IMR-90 (cell line): ENCODE measurements at regions not wholly inside any gene's neighbourhood (a gene's known extent, or its start where the extent isn't known, plus 50 kb on each side); places are given as distances from the start of the nearest gene placed in this dataset.

Experiments used
- ATAC-seq: fragments of 200-7000 bp; cut with Tn5 transposase; 2 replicates; pipeline ENCODE4 v1.9.1; 2020; ENCODE audit warnings: low read depth, mild to moderate bottlenecking, moderate library complexity
- BruUV-seq: library from RNA; stranded (reverse); fragments of 400-500 nt; replicated peaks from 2 replicates; lab custom pipeline; 2021; lab: Mats Ljungman, UMichigan
- CTCF ChIA-PET: fragments of 300-600 bp; formaldehyde crosslinking; extraction: SDS; loops from one replicate; lab custom pipeline; 2021; ENCODE audit warnings: antibody characterized with exemption; lab: Yijun Ruan, JAX
- POLR2A ChIA-PET: fragments of 300-600 bp; sonication (Branson Sonifier 250); formaldehyde crosslinking; loops from one replicate; lab custom pipeline; 2022; ENCODE audit warnings: antibody characterized with exemption; ENCODE audit not compliant: unreplicated experiment; lab: Charles Lee
- DNase-seq: peaks from one replicate; pipeline ENCODE4 v3.0.0; 2013
- H2AFZ ChIP-seq: replicated peaks from 2 replicates; pipeline ENCODE3; 2013; ENCODE audit warnings: low read length, mild to moderate bottlenecking; ENCODE audit not compliant: poor library complexity
- H2AK5ac ChIP-seq: 2 replicates; pipeline ENCODE4 v1.6.1; 2013; ENCODE audit warnings: low read depth, low read length, inconsistent platforms
- H2AK9ac ChIP-seq: replicated peaks from 2 replicates; pipeline ENCODE3; 2013; ENCODE audit warnings: mild to moderate bottlenecking, low read depth, low read length, moderate library complexity; ENCODE audit not compliant: poor library complexity
- H2BK120ac ChIP-seq: 2 replicates; pipeline ENCODE4 v1.6.1; 2013; ENCODE audit warnings: low read depth, low read length, inconsistent platforms
- H2BK15ac ChIP-seq: 3 replicates; pipeline ENCODE4 v1.6.1; 2013; ENCODE audit warnings: low read depth, low read length, inconsistent platforms
- H2BK20ac ChIP-seq: 2 replicates; pipeline ENCODE4 v1.6.1; 2013; ENCODE audit warnings: low read depth, mild to moderate bottlenecking, inconsistent platforms, low read length, moderate library complexity
- H2BK5ac ChIP-seq: 2 replicates; pipeline ENCODE4 v1.6.1; 2013; ENCODE audit warnings: mild to moderate bottlenecking, low read depth, low read length, inconsistent platforms; ENCODE audit not compliant: poor library complexity, severe bottlenecking
- H3K14ac ChIP-seq: replicated peaks from 2 replicates; pipeline ENCODE4 v1.6.1; 2013; ENCODE audit warnings: low read depth, low read length, inconsistent platforms
- H3K18ac ChIP-seq: 2 replicates; pipeline ENCODE4 v1.6.1; 2013; ENCODE audit warnings: low read depth, low read length, control low read depth
- H3K23ac ChIP-seq: 2 replicates; pipeline ENCODE4 v1.6.1; 2013; ENCODE audit warnings: low read depth, low read length, inconsistent platforms
- H3K27ac ChIP-seq: 2 replicates; pipeline ENCODE4 v1.5.1; 2013; ENCODE audit warnings: mild to moderate bottlenecking, control low read depth, low read length; ENCODE audit not compliant: insufficient read depth
- H3K27me3 ChIP-seq: 2 replicates; pipeline ENCODE4 v1.6.1; 2013; ENCODE audit warnings: low read length; ENCODE audit not compliant: control insufficient read depth, insufficient read depth
- H3K36me3 ChIP-seq: 2 replicates; pipeline ENCODE4 v1.6.1; 2013; ENCODE audit warnings: low read length, mixed read lengths; ENCODE audit not compliant: control insufficient read depth, insufficient read depth
- H3K4ac ChIP-seq: 2 replicates; pipeline ENCODE4 v1.6.1; 2013; ENCODE audit warnings: low read depth, low read length, inconsistent platforms
- H3K4me1 ChIP-seq: 2 replicates; pipeline ENCODE4 v1.6.1; 2013; ENCODE audit warnings: low read length, mixed read lengths; ENCODE audit not compliant: control insufficient read depth, insufficient read depth
- H3K4me2 ChIP-seq: 2 replicates; pipeline ENCODE4 v1.6.1; 2013; ENCODE audit warnings: low read depth, mild to moderate bottlenecking, control low read depth, low read length, moderate library complexity
- H3K4me3 ChIP-seq: 2 replicates; pipeline ENCODE4 v1.5.1; 2013; ENCODE audit warnings: low read depth, mild to moderate bottlenecking, control low read depth, low read length, moderate library complexity; ENCODE audit not compliant: insufficient read depth
- H3K56ac ChIP-seq: 2 replicates; pipeline ENCODE4 v1.6.1; 2013; ENCODE audit warnings: low read length, inconsistent platforms; ENCODE audit not compliant: insufficient read depth; ENCODE audit errors: extremely low read depth
- H3K79me1 ChIP-seq, 2 experiments: 2 replicates each; pipeline ENCODE4 v1.6.1; 2013; ENCODE audit warnings: low read length in 2 of 2, inconsistent platforms in 1 of 2, low read depth in 1 of 2
- H3K9ac ChIP-seq: 2 replicates; pipeline ENCODE4 v1.6.1; 2013; ENCODE audit warnings: low read depth, low read length, control low read depth
- H3K9me1 ChIP-seq: 2 replicates; pipeline ENCODE4 v1.6.1; 2013; ENCODE audit warnings: low read length, inconsistent platforms; ENCODE audit not compliant: insufficient read depth
- H3K9me3 ChIP-seq: 2 replicates; pipeline ENCODE4 v1.6.1; 2013; ENCODE audit warnings: low read length; ENCODE audit not compliant: control insufficient read depth, insufficient read depth
- H4K20me1 ChIP-seq: 2 replicates; pipeline ENCODE4 v1.6.1; 2013; ENCODE audit warnings: low read length, inconsistent platforms; ENCODE audit not compliant: insufficient read depth
- H4K5ac ChIP-seq: 2 replicates; pipeline ENCODE4 v1.6.1; 2013; ENCODE audit warnings: mild to moderate bottlenecking, low read depth, low read length, control low read depth
- H4K8ac ChIP-seq, 2 experiments: 2 replicates each; pipeline ENCODE4 v1.6.1; 2013; ENCODE audit warnings: low read depth in 2 of 2, low read length in 2 of 2, control low read depth in 1 of 2, inconsistent platforms in 1 of 2
- H4K91ac ChIP-seq: 2 replicates; pipeline ENCODE4 v1.6.1; 2013; ENCODE audit warnings: low read depth, low read length, inconsistent platforms; ENCODE audit not compliant: insufficient read depth
- BHLHE40 ChIP-seq: fragments of 150-350 bp; IDR thresholded peaks from 2 replicates; pipeline ENCODE4 v1.6.1; 2016; ENCODE audit warnings: mild to moderate bottlenecking, low read depth, low read length
- CEBPB ChIP-seq: IDR thresholded peaks from 2 replicates; pipeline ENCODE4 v1.6.1; 2012; ENCODE audit warnings: low read depth, low read length, improper control_type of control experiment
- CHD1 ChIP-seq: IDR thresholded peaks from 2 replicates; pipeline ENCODE4 v1.6.1; 2012; ENCODE audit warnings: low read depth, low read length, improper control_type of control experiment
- FOS ChIP-seq: fragments of 150-350 bp; IDR thresholded peaks from 2 replicates; pipeline ENCODE4 v1.6.1; 2016; ENCODE audit warnings: low read depth, low read length
- MAFK ChIP-seq: IDR thresholded peaks from 2 replicates; pipeline ENCODE4 v1.6.1; 2012; ENCODE audit warnings: low read depth, low read length, improper control_type of control experiment
- MAZ ChIP-seq: IDR thresholded peaks from 2 replicates; pipeline ENCODE4 v1.6.1; 2012; ENCODE audit warnings: low read depth, mild to moderate bottlenecking, low read length, improper control_type of control experiment, moderate library complexity, borderline replicate concordance
- MXI1 ChIP-seq: IDR thresholded peaks from 2 replicates; pipeline ENCODE4 v1.6.1; 2012; ENCODE audit warnings: low read depth, mild to moderate bottlenecking, low read length, moderate library complexity, borderline replicate concordance
- NFE2L2 ChIP-seq: fragments of 150-350 bp; IDR thresholded peaks from 2 replicates; pipeline ENCODE4 v1.6.1; 2016; ENCODE audit warnings: low read depth, mild to moderate bottlenecking, low read length
- POLR2A ChIP-seq: IDR thresholded peaks from 2 replicates; pipeline ENCODE4 v1.6.1; 2012; ENCODE audit warnings: mild to moderate bottlenecking, low read depth, low read length
- RAD21 ChIP-seq: IDR thresholded peaks from 2 replicates; pipeline ENCODE4 v1.6.1; 2012; ENCODE audit warnings: low read length, improper control_type of control experiment
- RCOR1 ChIP-seq: IDR thresholded peaks from 2 replicates; pipeline ENCODE4 v1.6.1; 2012; ENCODE audit warnings: mild to moderate bottlenecking, low read length, improper control_type of control experiment; ENCODE audit not compliant: insufficient replicate concordance
- RFX5 ChIP-seq: IDR thresholded peaks from 2 replicates; pipeline ENCODE4 v1.8.0; 2012; ENCODE audit warnings: low read depth, mild to moderate bottlenecking, low read length, moderate library complexity
- SMC3 ChIP-seq: fragments of 150-350 bp; IDR thresholded peaks from 2 replicates; pipeline ENCODE4 v1.6.1; 2016; ENCODE audit warnings: low read depth, mild to moderate bottlenecking, antibody characterized with exemption, low read length, moderate library complexity
- WGBS, 2 experiments: methylation state at CpG; one replicate each; pipeline versions ENCODE4 v1.1.5 to v1.1.7; 2013; ENCODE audit warnings: missing lambda C conversion rate in 2 of 2; ENCODE audit not compliant: insufficient read length in 1 of 2; ENCODE audit errors: extremely low coverage in 2 of 2; 5-methylcytosine and 5-hydroxymethylcytosine counted together
- dilution Hi-C: fragments of 300-500 bp; cut with HindIII; formaldehyde crosslinking; loops from one replicate; pipeline ENCODE4 v1.14.3; 2018; ENCODE audit warnings: low sequenced_read_pairs; ENCODE audit not compliant: unreplicated experiment
- in situ Hi-C: fragments of 300-500 bp; cut with MboI; formaldehyde crosslinking; loops from 3 replicates; pipeline ENCODE4 v1.14.3; 2019; ENCODE audit warnings: low sequenced_read_pairs, inconsistent platforms, mixed read lengths
- intact Hi-C: fragments of 100-400 bp; cut with micrococcal nuclease; formaldehyde crosslinking; loops from 2 replicates; pipeline ENCODE4 v1.10.0; 2022
- TF ChIP-seq, protein P1 (sequence below): fragments of 150-350 bp; IDR thresholded peaks from 2 replicates; pipeline ENCODE4 v1.6.1; 2017; ENCODE audit warnings: mild to moderate bottlenecking, antibody characterized with exemption, low read length, low read depth
- TF ChIP-seq, protein P2 (sequence below): conservative IDR thresholded peaks from 2 replicates; pipeline ENCODE4 v1.5.1; 2012; ENCODE audit warnings: mild to moderate bottlenecking, low read depth, low read length, improper control_type of control experiment
- TF ChIP-seq, protein P3 (sequence below): fragments of 150-350 bp; IDR thresholded peaks from 2 replicates; pipeline ENCODE4 v1.6.1; 2016; ENCODE audit warnings: low read depth, mild to moderate bottlenecking, low read length, moderate library complexity, borderline replicate concordance

DNA sequence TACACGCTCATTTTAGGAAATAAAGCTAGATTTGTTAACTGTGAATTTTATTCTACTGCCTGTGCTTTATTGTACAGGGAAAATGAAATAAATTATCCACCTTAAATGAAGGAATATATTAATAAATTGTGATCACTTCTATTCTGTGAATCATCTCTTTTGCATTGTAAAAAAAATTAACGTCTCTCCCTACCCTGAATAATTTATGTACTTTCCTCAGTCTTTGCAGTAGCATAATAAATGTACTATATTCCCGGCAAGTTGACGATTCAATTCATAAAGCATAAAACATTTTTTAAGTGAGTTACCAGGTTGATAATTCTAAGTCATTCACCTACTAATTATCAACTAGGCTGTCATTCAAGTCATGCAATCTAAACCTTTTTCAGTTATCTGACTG, 1425.3 kb upstream of the CDH9 start:
- Histone ChIP-seq H3K4ac (no peak overlapping the region), H3K56ac (no peak overlapping the region), H3K14ac (no peak overlapping the region), H3K4me2 (no peak overlapping the region), H3K9ac (no peak overlapping the region), H4K5ac (no peak overlapping the region), H2BK5ac (no peak overlapping the region), H2BK15ac (no peak overlapping the region), H4K91ac (no peak overlapping the region), H4K8ac (no peak overlapping the region), H2BK120ac (no peak overlapping the region), H3K23ac (no peak overlapping the region), H3K18ac (no peak overlapping the region), H3K4me3 (no peak overlapping the region), H3K9me1 (no peaks in the 10 kb centered on the region), H3K27ac (no peak overlapping the region), H2AFZ (no peak overlapping the region), H3K79me1 (no peaks in the 10 kb centered on the region), H4K20me1 (no peaks in the 10 kb centered on the region), H3K36me3 (no peaks in the 10 kb centered on the region), H2AK9ac (no peak overlapping the region), H2AK5ac (no peak overlapping the region), H3K9me3 (no peaks in the 10 kb centered on the region), H2BK20ac (no peak overlapping the region), H3K4me1 (no peaks in the 10 kb centered on the region), H3K27me3 (no peaks in the 10 kb centered on the region)
- ChIA-PET POLR2A (no interaction called here), CTCF (no interaction called here)
- in situ Hi-C loops (no loop called here), dilution Hi-C loops (no loop called here), intact Hi-C loops (no loop called here)
- ATAC-seq = no peak
- WGBS, 2 experiments = no CpG with 5 or more reads among the region's 4 CpGs
- TF ChIP-seq NFE2L2 (no peak), MAZ (no peak), BHLHE40 (no peak), SMC3 (no peak), RFX5 (no peak), POLR2A (no peak), CEBPB (no peak), MAFK (no peak), FOS (no peak), RAD21 (no peak), MXI1 (no peak), RCOR1 (no peak), CHD1 (no peak)
- TF ChIP-seq, protein P1, sequence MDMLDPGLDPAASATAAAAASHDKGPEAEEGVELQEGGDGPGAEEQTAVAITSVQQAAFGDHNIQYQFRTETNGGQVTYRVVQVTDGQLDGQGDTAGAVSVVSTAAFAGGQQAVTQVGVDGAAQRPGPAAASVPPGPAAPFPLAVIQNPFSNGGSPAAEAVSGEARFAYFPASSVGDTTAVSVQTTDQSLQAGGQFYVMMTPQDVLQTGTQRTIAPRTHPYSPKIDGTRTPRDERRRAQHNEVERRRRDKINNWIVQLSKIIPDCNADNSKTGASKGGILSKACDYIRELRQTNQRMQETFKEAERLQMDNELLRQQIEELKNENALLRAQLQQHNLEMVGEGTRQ = no peak
- TF ChIP-seq, protein P2, sequence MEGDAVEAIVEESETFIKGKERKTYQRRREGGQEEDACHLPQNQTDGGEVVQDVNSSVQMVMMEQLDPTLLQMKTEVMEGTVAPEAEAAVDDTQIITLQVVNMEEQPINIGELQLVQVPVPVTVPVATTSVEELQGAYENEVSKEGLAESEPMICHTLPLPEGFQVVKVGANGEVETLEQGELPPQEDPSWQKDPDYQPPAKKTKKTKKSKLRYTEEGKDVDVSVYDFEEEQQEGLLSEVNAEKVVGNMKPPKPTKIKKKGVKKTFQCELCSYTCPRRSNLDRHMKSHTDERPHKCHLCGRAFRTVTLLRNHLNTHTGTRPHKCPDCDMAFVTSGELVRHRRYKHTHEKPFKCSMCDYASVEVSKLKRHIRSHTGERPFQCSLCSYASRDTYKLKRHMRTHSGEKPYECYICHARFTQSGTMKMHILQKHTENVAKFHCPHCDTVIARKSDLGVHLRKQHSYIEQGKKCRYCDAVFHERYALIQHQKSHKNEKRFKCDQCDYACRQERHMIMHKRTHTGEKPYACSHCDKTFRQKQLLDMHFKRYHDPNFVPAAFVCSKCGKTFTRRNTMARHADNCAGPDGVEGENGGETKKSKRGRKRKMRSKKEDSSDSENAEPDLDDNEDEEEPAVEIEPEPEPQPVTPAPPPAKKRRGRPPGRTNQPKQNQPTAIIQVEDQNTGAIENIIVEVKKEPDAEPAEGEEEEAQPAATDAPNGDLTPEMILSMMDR = no peak
- TF ChIP-seq, protein P3, sequence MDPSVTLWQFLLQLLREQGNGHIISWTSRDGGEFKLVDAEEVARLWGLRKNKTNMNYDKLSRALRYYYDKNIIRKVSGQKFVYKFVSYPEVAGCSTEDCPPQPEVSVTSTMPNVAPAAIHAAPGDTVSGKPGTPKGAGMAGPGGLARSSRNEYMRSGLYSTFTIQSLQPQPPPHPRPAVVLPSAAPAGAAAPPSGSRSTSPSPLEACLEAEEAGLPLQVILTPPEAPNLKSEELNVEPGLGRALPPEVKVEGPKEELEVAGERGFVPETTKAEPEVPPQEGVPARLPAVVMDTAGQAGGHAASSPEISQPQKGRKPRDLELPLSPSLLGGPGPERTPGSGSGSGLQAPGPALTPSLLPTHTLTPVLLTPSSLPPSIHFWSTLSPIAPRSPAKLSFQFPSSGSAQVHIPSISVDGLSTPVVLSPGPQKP = no peak
- no TSS peak for BruUV-seq
- DNase-seq = no peak
